Pancreas (tissue), 10 donors: ENCODE measurements at regions not wholly inside any gene's neighbourhood (a gene's known extent, or its start where the extent isn't known, plus 50 kb on each side); places are given as distances from the start of the nearest gene placed in this dataset.
A peak's percentile ranks its signal among the peaks of the same experiment; 100 is the strongest.

Experiments used
- ATAC-seq, 4 donors: fragments of 200-7000 bp; cut with Tn5 transposase; one replicate each; pipeline versions ENCODE4 v1.8.0 to v1.9.1; 2020; ENCODE audit warnings: mild to moderate bottlenecking in 4 of 4, moderate library complexity in 4 of 4
- DNase-seq, 6 donors: peaks; one replicate each; pipeline ENCODE4 v3.0.0-alpha.2; 2020
- FAIRE-seq: peaks from 2 replicates; lab custom pipeline; 2012; peaks lifted over from hg19 to GRCh38; lab: Jason Lieb, UNC
- H3K27ac ChIP-seq, 4 donors: fragments of 200-600 bp; sonication (generic); 1 replicate in 3 of 4; 2 replicates in 1 of 4; pipeline versions ENCODE4 v1.5.0 to v1.8.0; 2020
- H3K27me3 ChIP-seq, 4 donors: fragments of 200-600 bp; one replicate each; pipeline ENCODE4 v1.8.0; 2021
- H3K36me3 ChIP-seq, 3 donors: fragments of 200-600 bp; sonication (generic) in 1 of 3; one replicate each; pipeline versions ENCODE4 v1.5.0 to v1.8.0; 2020 to 2021
- H3K4me1 ChIP-seq, 3 donors: fragments of 200-600 bp; one replicate each; pipeline ENCODE4 v1.8.0; 2021
- H3K4me3 ChIP-seq, 4 donors: fragments of 200-600 bp; sonication (generic) in 2 of 4; one replicate each; pipeline versions ENCODE4 v1.5.0 to v1.8.0; 2020 to 2021
- H3K9me3 ChIP-seq, 4 donors: fragments of 200-600 bp; one replicate each; pipeline ENCODE4 v1.8.0; 2021
- WGBS, 2 donors: extraction: QIAGEN DNeasy Blood & Tissue Kit; methylation state at CpG; one replicate each; pipeline ENCODE4 v1.1.7; 2013; 5-methylcytosine and 5-hydroxymethylcytosine counted together
- intact Hi-C, 3 donors: fragments of 100-400 bp; cut with DNase I; formaldehyde crosslinking; loops; one replicate each; pipeline versions ENCODE4 v1.11.1 to v1.14.2; 2022
- TF ChIP-seq, protein P1 (sequence below), 4 donors: fragments of 200-600 bp; sonication (generic) in 3 of 4; IDR thresholded peaks; one replicate each; pipeline versions ENCODE4 v1.5.0 to v1.8.0; 2021; ENCODE audit warnings: antibody characterized with exemption in 4 of 4
- donor health status: healthy with polysubstance abuse.
- donor health status: DM: no; HTN: no; CAD: no; lungs with moderate emphysema.
- donor health status: DM: no; HTN: no; CAD: no.
- donor health status: control.
- donor health status: control.
- donor health status: Bipolar disorder and iron deficiency.
- donor health status: DM: yes; HTN: yes; CAD: no.
- donor health status: DM: no; HTN: no; CAD: no.
- donor health status: DM: no; HTN: no; CAD: no.
- donor health status: DM: yes; HTN: yes; CAD: no.

DNA sequence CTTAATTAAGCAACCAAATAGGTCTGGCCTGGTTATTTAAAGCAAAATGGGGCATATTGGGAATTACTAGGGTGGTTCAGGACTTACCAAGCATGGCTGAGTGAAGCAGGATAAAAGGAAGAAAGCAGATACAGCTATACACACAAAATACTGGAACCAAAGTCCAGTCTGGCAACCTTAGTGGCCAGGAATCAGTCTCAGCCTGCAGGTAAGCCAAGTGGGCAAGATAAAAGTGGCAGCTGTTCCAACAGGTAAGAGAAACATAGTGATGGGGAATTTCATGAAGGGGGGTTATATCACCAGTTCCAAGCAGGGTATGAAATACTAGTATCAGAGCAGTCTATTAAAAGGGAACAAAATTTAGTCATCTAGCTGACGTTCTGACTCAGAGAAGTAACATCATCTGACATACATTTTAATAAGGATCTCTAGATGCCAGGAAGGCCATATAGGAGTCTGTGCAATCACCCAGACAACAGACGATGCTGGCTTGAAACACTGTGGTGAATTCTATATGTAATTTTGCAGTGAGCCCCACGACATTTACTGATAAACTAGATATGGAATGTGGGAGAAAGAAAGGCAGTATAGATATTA, 292.1 kb upstream of the HSF2 start:
- TF ChIP-seq, protein P1, sequence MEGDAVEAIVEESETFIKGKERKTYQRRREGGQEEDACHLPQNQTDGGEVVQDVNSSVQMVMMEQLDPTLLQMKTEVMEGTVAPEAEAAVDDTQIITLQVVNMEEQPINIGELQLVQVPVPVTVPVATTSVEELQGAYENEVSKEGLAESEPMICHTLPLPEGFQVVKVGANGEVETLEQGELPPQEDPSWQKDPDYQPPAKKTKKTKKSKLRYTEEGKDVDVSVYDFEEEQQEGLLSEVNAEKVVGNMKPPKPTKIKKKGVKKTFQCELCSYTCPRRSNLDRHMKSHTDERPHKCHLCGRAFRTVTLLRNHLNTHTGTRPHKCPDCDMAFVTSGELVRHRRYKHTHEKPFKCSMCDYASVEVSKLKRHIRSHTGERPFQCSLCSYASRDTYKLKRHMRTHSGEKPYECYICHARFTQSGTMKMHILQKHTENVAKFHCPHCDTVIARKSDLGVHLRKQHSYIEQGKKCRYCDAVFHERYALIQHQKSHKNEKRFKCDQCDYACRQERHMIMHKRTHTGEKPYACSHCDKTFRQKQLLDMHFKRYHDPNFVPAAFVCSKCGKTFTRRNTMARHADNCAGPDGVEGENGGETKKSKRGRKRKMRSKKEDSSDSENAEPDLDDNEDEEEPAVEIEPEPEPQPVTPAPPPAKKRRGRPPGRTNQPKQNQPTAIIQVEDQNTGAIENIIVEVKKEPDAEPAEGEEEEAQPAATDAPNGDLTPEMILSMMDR (IDR thresholded peaks at IDR 0.05): no peak
- intact Hi-C loops: no loop called here
- no peaks in the 10 kb centered on the region for H3K9me3 ChIP-seq
- no peak overlapping the region for H3K4me3 ChIP-seq
- WGBS, 2 donors: 38 to 46% methylated on average over 3 of the region's 3 CpGs
- peaks cover 0 to 4% (median 0%) of the 10 kb centered on the region in 3 donors for H3K4me1 ChIP-seq
- H3K36me3 ChIP-seq: no peaks in the 10 kb centered on the region
- H3K27me3 ChIP-seq: no peaks in the 10 kb centered on the region
- ATAC-seq (peak in 2 of 4 donors; percentile 59 to 73), DNase-seq (no peak), FAIRE-seq (no peak)
- H3K27ac ChIP-seq: no peak overlapping the region

DNA sequence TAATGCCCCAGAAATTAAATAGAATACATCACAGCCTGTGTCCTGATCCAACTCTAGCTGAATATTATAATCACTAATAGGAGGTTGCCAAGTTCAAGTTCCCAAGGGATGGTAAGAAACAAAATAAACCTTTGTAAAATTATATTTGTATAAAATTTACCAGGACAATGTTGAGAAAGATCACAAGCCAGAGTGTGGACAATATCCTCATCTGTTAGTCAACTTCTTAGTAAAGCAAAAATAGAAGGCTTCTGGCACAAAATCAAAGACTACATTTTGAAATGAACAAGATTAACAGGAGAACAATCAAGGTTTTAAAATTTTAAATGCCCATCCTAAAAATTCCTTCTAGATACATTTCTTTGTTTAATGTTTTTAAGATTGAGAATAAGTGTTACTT, 290.4 kb upstream of the HSF2 start:
- Histone ChIP-seq H3K27ac (no peak overlapping the region), H3K4me1 (peaks cover 0 to 6% (median 6%) of the 10 kb centered on the region in 3 donors), H3K36me3 (no peaks in the 10 kb centered on the region), H3K9me3 (no peaks in the 10 kb centered on the region), H3K27me3 (no peaks in the 10 kb centered on the region), H3K4me3 (no peak overlapping the region)
- no peak for DNase-seq
- TF ChIP-seq, protein P1 (IDR thresholded peaks at IDR 0.05): no peak
- intact Hi-C loops: no loop called here
- FAIRE-seq: no peak
- ATAC-seq: no peak

DNA sequence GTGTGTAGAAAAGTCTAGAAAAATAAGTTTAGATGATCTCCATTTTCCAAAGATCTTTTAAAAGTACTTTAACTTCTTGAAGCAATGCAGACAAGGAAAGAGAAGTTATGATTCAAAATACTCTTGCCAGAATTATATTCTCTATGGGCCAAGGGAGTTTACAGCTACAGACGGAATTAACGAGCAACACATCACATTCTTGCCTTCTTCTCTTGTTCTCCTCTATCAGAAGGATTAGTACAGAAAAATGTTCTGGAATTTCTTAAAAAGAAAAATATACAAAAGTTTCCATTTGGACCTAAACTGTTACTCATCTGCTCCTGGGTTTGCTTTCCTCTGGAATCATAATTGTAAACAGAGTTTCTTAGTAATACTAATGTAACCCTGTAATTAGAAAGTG, 284.7 kb upstream of the HSF2 start:
- H3K36me3 ChIP-seq: no peaks in the 10 kb centered on the region
- 86 to 92% methylated on average over 2 of the region's 2 CpGs for WGBS, 2 donors
- H3K27ac ChIP-seq: no peak overlapping the region

DNA sequence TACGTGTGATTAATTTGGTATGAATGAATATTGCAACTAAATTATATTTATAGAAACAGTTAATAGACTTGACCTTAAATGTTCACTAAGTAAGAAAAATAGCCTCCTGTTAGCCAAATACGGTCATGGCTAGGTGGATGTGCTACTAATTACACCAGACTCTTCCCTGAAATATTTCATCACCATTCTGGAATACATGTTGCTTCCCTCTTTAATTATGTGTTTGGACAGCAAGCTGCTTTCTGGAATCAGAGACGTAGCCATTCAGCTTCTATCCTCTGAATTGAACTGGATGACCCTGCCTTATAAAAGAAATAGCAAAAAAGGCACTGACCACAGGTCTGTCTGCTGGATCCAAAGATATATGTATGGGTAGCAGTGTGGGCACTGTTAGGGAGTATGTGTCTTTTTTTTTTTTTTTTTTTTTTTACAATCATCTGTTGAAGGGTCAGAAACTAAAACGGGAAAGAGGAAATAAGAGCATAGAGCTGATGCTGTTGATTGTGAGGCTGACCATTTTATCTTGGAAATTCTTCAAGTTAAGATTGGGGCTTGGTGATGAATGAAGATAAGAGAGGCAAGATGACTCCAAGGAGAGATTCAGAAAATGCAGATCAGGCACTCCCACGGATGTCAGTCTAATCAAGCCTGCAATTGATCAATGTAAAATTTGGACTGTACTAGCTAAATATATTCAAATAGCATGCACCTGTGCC, 283.2 kb upstream of the HSF2 start:
- Histone ChIP-seq H3K36me3 (no peaks in the 10 kb centered on the region), H3K9me3 (no peaks in the 10 kb centered on the region), H3K27me3 (no peaks in the 10 kb centered on the region), H3K4me3 (no peak overlapping the region), H3K27ac (peak overlapping the region in 2 of 4 donors; percentile 73 to 80), H3K4me1 (peaks cover 0 to 27% (median 13%) of the 10 kb centered on the region in 3 donors)
- WGBS, 2 donors: 27 to 34% methylated on average over 5 of the region's 5 CpGs
- FAIRE-seq: no peak
- DNase-seq: no peak
- TF ChIP-seq, protein P1 (IDR thresholded peaks at IDR 0.05): no peak
- intact Hi-C loops: no loop called here
- peak in 1 of 4 donors; percentile 25 for ATAC-seq

More for the DNA sequence above, 284.7 kb upstream of the HSF2 start:
- ATAC-seq (no peak), DNase-seq (no peak), FAIRE-seq (no peak)
- no peaks in the 10 kb centered on the region for H3K27me3 ChIP-seq
- H3K9me3 ChIP-seq: no peaks in the 10 kb centered on the region
- TF ChIP-seq, protein P1 (IDR thresholded peaks at IDR 0.05): no peak
- no peak overlapping the region for H3K4me3 ChIP-seq
- peaks cover 0 to 25% (median 13%) of the 10 kb centered on the region in 3 donors for H3K4me1 ChIP-seq
- intact Hi-C loops: no loop called here
